GM10266 (cell line): ENCODE measurements at regions not wholly inside any gene's neighbourhood (a gene's known extent, or its start where the extent isn't known, plus 50 kb on each side); places are given as distances from the start of the nearest gene placed in this dataset.

ENCODE experiments used
- DNase-seq: peaks from one replicate; pipeline ENCODE4 v3.0.0; 2012; ENCODE audit errors: extremely low spot score
- TF ChIP-seq, protein P1 (sequence below): IDR thresholded peaks from 2 replicates; pipeline ENCODE4 v1.5.1; 2012; ENCODE audit warnings: mild to moderate bottlenecking, low read depth; ENCODE audit not compliant: control insufficient read depth, insufficient read depth; ENCODE audit errors: missing control alignments

GRCh38 chr2:67002618-67003371 lies 394.3 kb upstream of the ETAA1 start:
- DNase-seq: no peak
- TF ChIP-seq, protein P1, sequence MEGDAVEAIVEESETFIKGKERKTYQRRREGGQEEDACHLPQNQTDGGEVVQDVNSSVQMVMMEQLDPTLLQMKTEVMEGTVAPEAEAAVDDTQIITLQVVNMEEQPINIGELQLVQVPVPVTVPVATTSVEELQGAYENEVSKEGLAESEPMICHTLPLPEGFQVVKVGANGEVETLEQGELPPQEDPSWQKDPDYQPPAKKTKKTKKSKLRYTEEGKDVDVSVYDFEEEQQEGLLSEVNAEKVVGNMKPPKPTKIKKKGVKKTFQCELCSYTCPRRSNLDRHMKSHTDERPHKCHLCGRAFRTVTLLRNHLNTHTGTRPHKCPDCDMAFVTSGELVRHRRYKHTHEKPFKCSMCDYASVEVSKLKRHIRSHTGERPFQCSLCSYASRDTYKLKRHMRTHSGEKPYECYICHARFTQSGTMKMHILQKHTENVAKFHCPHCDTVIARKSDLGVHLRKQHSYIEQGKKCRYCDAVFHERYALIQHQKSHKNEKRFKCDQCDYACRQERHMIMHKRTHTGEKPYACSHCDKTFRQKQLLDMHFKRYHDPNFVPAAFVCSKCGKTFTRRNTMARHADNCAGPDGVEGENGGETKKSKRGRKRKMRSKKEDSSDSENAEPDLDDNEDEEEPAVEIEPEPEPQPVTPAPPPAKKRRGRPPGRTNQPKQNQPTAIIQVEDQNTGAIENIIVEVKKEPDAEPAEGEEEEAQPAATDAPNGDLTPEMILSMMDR: no peak

DNA sequence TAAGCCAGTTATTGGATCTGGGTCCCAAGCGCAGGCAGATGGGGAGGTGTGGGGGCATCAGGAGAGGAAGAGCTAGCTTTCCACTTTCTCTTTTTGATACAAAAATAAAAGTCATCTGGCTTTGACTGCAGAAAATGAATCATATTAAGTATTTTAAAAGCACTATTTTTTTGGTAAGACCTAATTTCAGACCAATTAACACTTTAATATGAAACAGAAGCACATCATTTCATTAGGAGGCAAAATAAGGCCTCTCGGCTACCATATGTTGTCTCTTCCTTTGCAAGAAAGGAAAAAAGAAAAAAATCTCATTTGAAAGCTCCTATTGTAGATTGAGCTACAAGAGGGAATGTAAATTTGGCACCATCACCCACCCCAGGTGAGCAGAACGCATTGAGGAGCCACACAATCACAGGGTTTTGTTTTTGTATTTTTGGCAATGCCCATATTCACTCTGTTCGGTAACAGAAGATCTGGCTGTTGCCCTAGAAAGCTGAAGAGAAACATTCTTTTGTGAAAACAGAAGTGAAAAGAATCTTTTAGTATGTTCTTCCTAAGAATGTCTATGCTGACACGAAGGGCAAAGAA lies 390.7 kb upstream of the ETAA1 start:
- no peak for DNase-seq
- TF ChIP-seq, protein P1: no peak

- TF ChIP-seq, protein P1: no peak
- no peak for DNase-seq
Measured at GRCh38 chr2:67008155-67008554, 389.0 kb upstream of the ETAA1 start.

GRCh38 chr2:67012165-67012564 lies 385.0 kb upstream of the ETAA1 start:
- DNase-seq: no peak

GRCh38 chr2:67013821-67014220 lies 383.3 kb upstream of the ETAA1 start:
- DNase-seq: no peak
- TF ChIP-seq, protein P1: no peak

More at GRCh38 chr2:67012165-67012564, 385.0 kb upstream of the ETAA1 start:
- TF ChIP-seq, protein P1: no peak

GRCh38 chr2:67015681-67016080 lies 381.5 kb upstream of the ETAA1 start:
- DNase-seq: no peak
- TF ChIP-seq, protein P1: no peak

- TF ChIP-seq, protein P1: no peak
- no peak for DNase-seq
Measured at GRCh38 chr2:67018301-67018700, 378.8 kb upstream of the ETAA1 start.
